Smooth muscle cell (in vitro differentiated cells): ENCODE measurements at regions not wholly inside any gene's neighbourhood (a gene's known extent, or its start where the extent isn't known, plus 50 kb on each side); places are given as distances from the start of the nearest gene placed in this dataset.

Experiments used
- DNase-seq: peaks from one replicate; lab custom pipeline; 2025; ENCODE audit not compliant: unreplicated experiment; lab: John Stamatoyannopoulos, UW
- H2AFZ ChIP-seq: fragments of 200-600 bp; sonication (generic); 2 replicates; pipeline ENCODE4 v1.6.0; 2016; ENCODE audit warnings: antibody characterized with exemption, low read depth, mild to moderate bottlenecking
- H3F3A ChIP-seq: fragments of 200-600 bp; sonication (generic); 2 replicates; pipeline ENCODE4 v1.6.0; 2017; ENCODE audit warnings: antibody characterized with exemption, low read depth
- H3K27ac ChIP-seq: fragments of 200-600 bp; sonication (generic); 2 replicates; pipeline ENCODE4 v1.5.1; 2016; ENCODE audit warnings: low read depth, mild to moderate bottlenecking
- H3K27me3 ChIP-seq: fragments of 200-600 bp; sonication (generic); 2 replicates; pipeline ENCODE4 v1.6.1; 2016; ENCODE audit warnings: low read depth, mild to moderate bottlenecking
- H3K36me3 ChIP-seq: fragments of 200-600 bp; sonication (generic); 2 replicates; pipeline ENCODE4 v1.5.1; 2016; ENCODE audit warnings: low read depth
- H3K4me1 ChIP-seq: fragments of 200-600 bp; sonication (generic); 2 replicates; pipeline ENCODE4 v1.5.1; 2016; ENCODE audit warnings: low read depth
- H3K4me2 ChIP-seq: fragments of 200-600 bp; sonication (generic); 2 replicates; pipeline ENCODE4 v1.6.0; 2016; ENCODE audit warnings: mild to moderate bottlenecking
- H3K4me3 ChIP-seq: fragments of 200-600 bp; sonication (generic); 2 replicates; pipeline ENCODE4 v1.5.1; 2016; ENCODE audit warnings: mild to moderate bottlenecking
- H3K79me2 ChIP-seq: fragments of 200-600 bp; sonication (generic); 2 replicates; pipeline ENCODE4 v1.6.0; 2016; ENCODE audit warnings: low read depth, mild to moderate bottlenecking
- H3K9ac ChIP-seq: fragments of 200-600 bp; sonication (generic); 2 replicates; pipeline ENCODE4 v1.6.0; 2016; ENCODE audit warnings: low read depth
- H3K9me3 ChIP-seq: fragments of 200-600 bp; sonication (generic); replicated peaks from 2 replicates; pipeline ENCODE4 v1.5.1; 2016; ENCODE audit warnings: low read depth
- H4K20me1 ChIP-seq: fragments of 200-600 bp; sonication (generic); 2 replicates; pipeline ENCODE4 v1.6.0; 2016; ENCODE audit warnings: low read depth
- CTCF ChIP-seq: fragments of 200-600 bp; sonication (generic); IDR thresholded peaks from 2 replicates; pipeline ENCODE4 v1.5.1; 2017; ENCODE audit warnings: borderline replicate concordance, mild to moderate bottlenecking, antibody characterized with exemption; ENCODE audit not compliant: insufficient read depth, poor library complexity, severe bottlenecking
- WGBS: methylation state at CpG from one replicate; pipeline ENCODE4 v1.1.7; 2016; ENCODE audit warnings: low lambda C conversion rate; 5-methylcytosine and 5-hydroxymethylcytosine counted together

GRCh38 chr1:55574691-55575225 is 359.6 kb upstream of the USP24 start:
- no peak for DNase-seq
- no peak overlapping the region for H3K4me3 ChIP-seq
- WGBS, result 82% methylated on average over 5 of the region's 5 CpGs

GRCh38 chr1:55572878-55573734 is 357.9 kb upstream of the USP24 start:
- H3K9me3 ChIP-seq, result no peaks in the 10 kb centered on the region
- no peak overlapping the region for H3K4me2 ChIP-seq
- H3K36me3 ChIP-seq, result no peaks in the 10 kb centered on the region
- no peak for DNase-seq
- H3K9ac ChIP-seq, result no peak overlapping the region
- H2AFZ ChIP-seq, result no peak overlapping the region
- H3K4me3 ChIP-seq, result no peak overlapping the region
- no peaks in the 10 kb centered on the region for H3F3A ChIP-seq
- H4K20me1 ChIP-seq, result no peaks in the 10 kb centered on the region
- WGBS, result 77% methylated on average over 14 of the region's 14 CpGs
- H3K27ac ChIP-seq, result no peak overlapping the region
- no peak for TF ChIP-seq CTCF
- no peaks in the 10 kb centered on the region for H3K4me1 ChIP-seq
- no peaks in the 10 kb centered on the region for H3K27me3 ChIP-seq
- H3K79me2 ChIP-seq, result no peaks in the 10 kb centered on the region

More at GRCh38 chr1:55574691-55575225, 359.6 kb upstream of the USP24 start:
- no peaks in the 10 kb centered on the region for H3K4me1 ChIP-seq
- no peaks in the 10 kb centered on the region for H3K79me2 ChIP-seq
- TF ChIP-seq CTCF, result no peak
- no peaks in the 10 kb centered on the region for H3K36me3 ChIP-seq
- H3K9ac ChIP-seq, result no peak overlapping the region
- no peak overlapping the region for H3K4me2 ChIP-seq
- no peaks in the 10 kb centered on the region for H4K20me1 ChIP-seq
- no peaks in the 10 kb centered on the region for H3K9me3 ChIP-seq
- no peak overlapping the region for H2AFZ ChIP-seq
- no peaks in the 10 kb centered on the region for H3K27me3 ChIP-seq
- H3K27ac ChIP-seq, result no peak overlapping the region
- no peaks in the 10 kb centered on the region for H3F3A ChIP-seq

- DNase-seq, result no peak
- Histone ChIP-seq H2AFZ (no peak overlapping the region), H3K4me2 (no peak overlapping the region), H3K27me3 (no peaks in the 10 kb centered on the region), H3K4me3 (no peak overlapping the region), H3K79me2 (no peaks in the 10 kb centered on the region), H3K9ac (no peak overlapping the region), H3K4me1 (no peaks in the 10 kb centered on the region), H3K27ac (no peak overlapping the region), H3F3A (no peaks in the 10 kb centered on the region), H4K20me1 (no peaks in the 10 kb centered on the region), H3K36me3 (no peaks in the 10 kb centered on the region), H3K9me3 (no peaks in the 10 kb centered on the region)
- WGBS, result 97% methylated on average over 3 of the region's 3 CpGs
- no peak for TF ChIP-seq CTCF
These were observed 356.6 kb upstream of the USP24 start for GRCh38 chr1:55571767-55572166.
